Memory B cell (primary cell): ENCODE measurements at regions not wholly inside any gene's neighbourhood (a gene's known extent, or its start where the extent isn't known, plus 50 kb on each side); places are given as distances from the start of the nearest gene placed in this dataset.

Source experiments
- ATAC-seq: fragments of 150-1000 bp; cut with Tn5 transposase; 2 replicates; pipeline ENCODE4 v1.10.0; 2021; ENCODE audit warnings: low read depth, mild to moderate bottlenecking, moderate library complexity
- DNase-seq, 2 donors: peaks; one replicate each; pipeline ENCODE4 v3.0.0; 2022; ENCODE audit warnings: low spot score in 2 of 2
- H3K27ac Mint-ChIP-seq: one replicate; pipeline ENCODE4 v1.8.0; 2022; ENCODE audit warnings: mild to moderate bottlenecking, moderate library complexity, mixed read lengths
- H3K27me3 Mint-ChIP-seq: one replicate; pipeline ENCODE4 v1.8.0; 2022; ENCODE audit warnings: mixed read lengths
- H3K36me3 Mint-ChIP-seq: one replicate; pipeline ENCODE4 v1.8.0; 2022; ENCODE audit warnings: mild to moderate bottlenecking, mixed read lengths
- H3K4me1 Mint-ChIP-seq: one replicate; pipeline ENCODE4 v1.8.0; 2022; ENCODE audit warnings: mixed read lengths
- H3K4me3 Mint-ChIP-seq: one replicate; pipeline ENCODE4 v1.8.0; 2022; ENCODE audit warnings: mild to moderate bottlenecking, moderate library complexity, mixed read lengths
- H3K9me3 Mint-ChIP-seq: one replicate; pipeline ENCODE4 v1.8.0; 2022; ENCODE audit warnings: mixed read lengths

DNA sequence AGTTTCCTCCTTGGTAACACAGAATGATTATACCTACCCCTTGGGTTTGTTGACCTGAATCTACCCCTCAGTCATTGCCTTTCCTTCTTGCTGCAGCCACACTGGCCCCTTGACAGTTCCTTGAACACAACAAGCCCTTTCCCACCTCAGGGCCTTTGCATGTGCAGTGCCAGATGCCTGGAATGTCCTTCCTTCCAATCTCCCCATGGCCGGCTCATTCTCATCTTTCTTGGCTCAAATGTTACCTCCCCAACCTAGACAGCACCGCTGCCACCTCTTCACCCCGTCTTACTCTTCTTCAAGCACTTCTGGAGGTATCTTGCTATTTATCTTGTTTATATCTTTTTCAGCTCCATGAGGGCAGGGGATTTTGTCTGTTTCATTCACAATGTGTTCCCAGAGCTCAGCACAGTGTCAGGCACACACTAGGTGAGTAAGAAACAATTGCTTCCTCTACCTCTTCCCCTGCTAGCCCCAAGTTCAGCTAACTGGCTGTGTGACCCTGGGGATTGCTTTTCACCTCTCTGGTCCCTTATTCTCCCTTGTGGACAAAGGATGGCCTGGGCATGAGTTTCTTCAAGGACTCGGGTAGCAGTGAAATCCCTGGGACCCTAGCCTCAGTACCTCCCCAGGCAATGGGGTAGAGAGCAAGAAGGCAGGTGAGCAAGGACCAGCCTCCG lies 121.5 kb downstream of the CEBPB start:
- H3K9me3 Mint-ChIP-seq: no peaks in the 10 kb centered on the region
- H3K27ac Mint-ChIP-seq: no peak overlapping the region
- no peak overlapping the region for H3K4me3 Mint-ChIP-seq
- ATAC-seq: no peak
- H3K4me1 Mint-ChIP-seq: no peaks in the 10 kb centered on the region
- no peaks in the 10 kb centered on the region for H3K36me3 Mint-ChIP-seq
- DNase-seq: no peak
- peaks cover 22% of the 10 kb centered on the region for H3K27me3 Mint-ChIP-seq

DNA sequence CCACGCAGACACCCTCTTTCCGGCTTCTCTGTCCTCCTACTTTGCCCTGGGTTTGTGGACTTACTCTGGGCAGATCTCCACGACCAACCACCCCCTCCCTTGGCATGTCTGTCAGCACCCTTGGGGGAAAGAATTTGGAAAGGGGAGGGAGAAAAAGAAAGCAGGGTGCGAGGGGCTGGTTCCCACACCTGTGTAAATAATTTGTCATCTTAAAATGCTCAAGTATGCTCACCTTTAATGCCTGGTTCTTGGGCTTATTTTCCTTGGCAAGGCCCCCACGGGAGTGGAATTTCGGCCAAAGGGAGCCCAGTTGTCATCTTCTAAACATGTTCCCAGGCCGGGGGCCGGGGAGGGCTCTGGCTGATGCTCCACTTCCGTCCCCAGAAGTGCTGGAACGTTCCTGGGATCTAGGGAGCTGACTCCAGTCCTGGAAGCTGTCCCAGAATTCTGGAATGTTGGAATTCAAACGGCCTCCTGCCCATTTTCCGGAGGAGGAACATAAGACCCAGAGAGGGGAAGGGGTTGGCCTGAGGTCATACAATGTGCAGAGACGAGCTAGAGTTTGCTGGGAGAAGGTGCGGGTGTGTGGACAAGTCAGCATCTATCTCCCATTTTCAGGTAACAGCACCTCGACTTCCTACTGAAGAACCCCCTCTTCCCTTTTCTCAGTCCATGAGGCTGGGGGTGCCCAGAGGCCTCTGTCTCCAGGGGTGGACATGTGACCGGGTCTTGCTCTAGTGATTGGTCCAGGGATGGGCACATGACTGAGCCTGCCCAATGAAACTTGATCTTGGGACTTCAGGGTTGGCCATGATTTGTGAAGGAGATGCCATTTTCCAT lies 122.3 kb downstream of the CEBPB start:
- DNase-seq: no peak
- Mint-ChIP-seq H3K4me1 (no peaks in the 10 kb centered on the region), H3K4me3 (no peak overlapping the region), H3K27me3 (peaks cover 27% of the 10 kb centered on the region), H3K27ac (no peak overlapping the region), H3K36me3 (no peaks in the 10 kb centered on the region), H3K9me3 (no peaks in the 10 kb centered on the region)
- ATAC-seq: no peak

DNA sequence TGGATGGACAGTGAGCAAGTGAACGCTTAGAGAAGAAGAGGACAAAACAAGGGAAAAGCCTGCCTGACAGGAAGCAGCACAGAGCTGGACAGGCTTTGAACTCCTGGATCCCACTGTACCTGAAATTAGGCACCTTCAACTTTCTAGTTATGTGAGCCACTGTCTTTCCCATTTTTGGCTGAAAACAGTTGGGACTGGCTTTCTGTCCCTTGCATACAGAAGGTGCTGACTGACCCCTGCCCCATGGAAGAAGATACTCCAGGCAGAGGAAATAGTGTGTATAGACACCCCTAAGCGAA lies 122.8 kb downstream of the CEBPB start:
- no peak for ATAC-seq

DNA sequence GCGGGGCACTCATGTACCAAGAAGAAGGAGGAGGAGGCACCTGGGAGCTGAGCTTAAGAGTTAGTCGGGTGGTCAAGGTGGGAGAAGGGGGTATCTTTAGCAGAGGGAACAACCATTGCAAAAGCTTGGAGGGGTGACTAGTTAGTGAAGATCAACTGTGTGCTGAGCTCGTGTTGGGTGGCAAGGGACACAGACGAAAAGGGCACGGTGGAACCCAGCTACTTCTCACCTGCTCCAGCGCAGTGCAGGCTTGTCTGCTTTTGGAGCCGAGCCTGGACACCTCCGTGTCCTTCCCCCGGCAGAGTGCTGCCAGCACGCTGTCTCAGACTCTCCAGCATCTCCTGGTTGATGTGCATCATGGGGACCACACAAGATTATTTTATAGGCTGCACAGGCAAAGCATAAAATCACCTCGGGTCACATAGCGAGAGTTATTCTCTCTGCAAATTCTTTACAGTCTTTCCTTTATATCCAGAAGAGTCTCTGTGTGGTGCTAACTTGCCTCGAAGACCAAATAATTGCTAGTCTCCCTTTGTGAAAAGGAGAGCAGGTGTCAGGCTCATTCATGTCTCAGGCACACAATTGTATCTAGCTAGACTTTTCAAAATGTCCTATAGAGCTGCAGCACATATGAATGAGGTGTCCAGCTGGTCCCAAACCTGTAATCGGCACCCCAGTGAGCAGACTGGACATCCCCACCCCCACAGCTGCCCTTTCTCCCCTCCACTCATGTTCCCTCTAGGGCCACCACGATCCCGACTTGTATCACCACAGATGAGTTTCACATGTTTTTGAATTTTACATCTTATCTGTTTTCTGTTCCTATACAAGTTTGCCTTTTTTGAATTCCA lies 123.4 kb downstream of the CEBPB start:
- no peak overlapping the region for H3K27ac Mint-ChIP-seq
- H3K36me3 Mint-ChIP-seq: no peaks in the 10 kb centered on the region
- H3K4me1 Mint-ChIP-seq: no peaks in the 10 kb centered on the region
- DNase-seq: no peak
- no peak overlapping the region for H3K4me3 Mint-ChIP-seq
- no peaks in the 10 kb centered on the region for H3K9me3 Mint-ChIP-seq
- no peak for ATAC-seq
- peaks cover 30% of the 10 kb centered on the region for H3K27me3 Mint-ChIP-seq

More for the DNA sequence above, 122.8 kb downstream of the CEBPB start:
- Mint-ChIP-seq H3K4me1 (no peaks in the 10 kb centered on the region), H3K36me3 (no peaks in the 10 kb centered on the region), H3K4me3 (no peak overlapping the region), H3K27ac (no peak overlapping the region), H3K9me3 (no peaks in the 10 kb centered on the region), H3K27me3 (peaks cover 30% of the 10 kb centered on the region)
- no peak for DNase-seq

DNA sequence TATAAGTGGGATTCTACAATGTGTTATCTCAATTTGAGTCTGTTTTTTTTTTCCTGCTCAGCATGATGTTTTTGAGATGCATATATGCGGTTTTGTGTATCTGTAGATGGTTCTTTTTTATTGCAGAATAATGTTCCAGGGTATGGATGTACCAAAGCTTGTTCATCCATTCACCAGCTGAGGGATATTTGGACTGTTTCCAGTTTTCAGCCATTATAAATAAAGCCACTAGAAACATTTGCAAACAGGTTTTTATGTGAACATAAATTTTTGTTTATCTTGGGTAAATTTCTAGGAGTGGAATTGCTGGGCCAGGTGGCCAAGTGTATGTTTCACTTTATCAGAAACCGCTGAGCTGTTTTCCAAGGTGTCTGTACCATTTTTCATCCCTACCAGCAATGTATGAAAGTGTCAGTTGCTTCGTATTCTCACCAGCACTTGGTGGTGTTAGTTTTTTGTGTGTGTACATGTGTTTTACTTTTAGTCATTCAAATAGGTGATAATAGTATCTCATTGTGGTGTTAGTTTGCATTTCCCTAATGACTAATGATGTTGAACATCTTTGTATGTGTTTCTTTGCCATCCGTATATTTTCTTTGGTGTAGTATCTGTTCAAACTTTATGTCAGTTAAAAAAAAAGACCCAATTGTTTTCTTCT lies 124.2 kb downstream of the CEBPB start:
- DNase-seq: no peak
- no peak overlapping the region for H3K4me3 Mint-ChIP-seq
- peaks cover 27% of the 10 kb centered on the region for H3K27me3 Mint-ChIP-seq
- no peak for ATAC-seq
- no peaks in the 10 kb centered on the region for H3K9me3 Mint-ChIP-seq
- no peaks in the 10 kb centered on the region for H3K4me1 Mint-ChIP-seq
- H3K27ac Mint-ChIP-seq: no peak overlapping the region
- no peaks in the 10 kb centered on the region for H3K36me3 Mint-ChIP-seq

DNA sequence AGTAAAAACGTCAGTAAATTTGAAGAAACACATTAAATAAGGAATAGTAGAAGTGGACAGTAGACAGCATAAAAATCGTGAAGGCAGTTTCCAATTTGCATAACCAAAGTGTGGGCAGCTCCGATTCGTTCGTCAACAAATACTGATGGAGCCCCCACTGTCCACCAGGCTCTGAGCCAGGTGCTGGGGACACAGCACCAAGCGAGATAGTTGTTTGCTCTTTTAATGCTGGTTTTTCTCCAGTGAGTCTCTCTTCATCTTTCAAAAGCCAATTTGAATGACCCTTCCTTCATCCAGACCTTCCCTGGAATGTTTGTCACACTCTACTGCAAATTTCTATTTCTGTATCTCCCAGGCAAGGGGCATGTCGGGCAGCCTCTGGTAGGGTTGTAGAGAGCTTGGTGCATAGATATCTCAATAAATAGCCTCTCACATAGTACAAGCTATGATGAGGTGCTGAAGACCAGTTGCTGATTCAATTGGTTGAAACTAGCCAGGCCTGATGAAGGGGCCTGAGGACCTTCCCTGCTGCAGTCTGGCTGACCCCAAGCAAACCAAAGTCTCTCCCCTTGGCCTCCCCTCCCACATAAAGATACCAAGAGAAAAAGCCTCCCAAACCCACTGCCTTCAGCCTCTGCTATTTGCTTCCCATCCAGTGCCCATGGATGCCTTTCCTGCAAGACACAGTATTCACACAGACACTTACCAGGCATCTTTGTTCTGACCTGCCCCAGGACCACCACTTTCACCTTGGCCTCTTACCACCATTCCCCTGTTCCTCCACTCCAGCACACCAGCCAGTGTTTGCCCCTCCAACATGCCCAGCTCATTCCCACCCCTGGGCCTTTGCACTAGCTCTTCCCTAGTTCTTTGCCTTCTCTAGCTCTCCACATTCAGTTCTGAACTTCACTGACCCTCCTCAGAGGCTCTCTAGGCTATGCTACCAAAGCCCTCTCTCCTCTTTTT lies 125.2 kb downstream of the CEBPB start:
- no peaks in the 10 kb centered on the region for H3K4me1 Mint-ChIP-seq

DNA sequence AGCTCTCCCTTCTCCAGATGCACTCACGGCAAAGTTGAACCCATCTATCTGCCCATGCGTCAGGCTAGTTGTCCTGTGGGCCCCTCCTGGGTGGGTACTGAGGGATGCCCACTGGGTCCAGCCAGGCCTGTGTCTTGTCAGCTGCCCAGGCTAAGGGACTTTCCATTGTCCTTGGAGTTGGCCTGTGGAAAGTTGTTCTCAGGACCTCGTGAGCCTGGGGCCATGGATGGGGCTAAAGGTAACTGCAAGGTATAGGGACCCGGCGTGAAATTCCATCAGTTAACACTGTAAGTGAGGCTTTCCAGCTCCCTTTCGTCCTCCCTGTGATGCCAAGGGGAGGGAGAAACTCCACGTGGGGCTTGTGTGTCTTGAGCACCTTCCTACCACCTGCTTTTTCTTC lies 126.5 kb downstream of the CEBPB start:
- H3K9me3 Mint-ChIP-seq: no peaks in the 10 kb centered on the region
- peaks cover 29% of the 10 kb centered on the region for H3K27me3 Mint-ChIP-seq
- H3K27ac Mint-ChIP-seq: no peak overlapping the region
- H3K4me1 Mint-ChIP-seq: no peaks in the 10 kb centered on the region
- no peak overlapping the region for H3K4me3 Mint-ChIP-seq
- no peaks in the 10 kb centered on the region for H3K36me3 Mint-ChIP-seq
- no peak for DNase-seq
- no peak for ATAC-seq

More for the DNA sequence above, 125.2 kb downstream of the CEBPB start:
- H3K27me3 Mint-ChIP-seq: peaks cover 28% of the 10 kb centered on the region
- no peak for ATAC-seq
- H3K9me3 Mint-ChIP-seq: no peaks in the 10 kb centered on the region
- DNase-seq: no peak
- no peak overlapping the region for H3K4me3 Mint-ChIP-seq
- H3K27ac Mint-ChIP-seq: no peak overlapping the region
- H3K36me3 Mint-ChIP-seq: no peaks in the 10 kb centered on the region

DNA sequence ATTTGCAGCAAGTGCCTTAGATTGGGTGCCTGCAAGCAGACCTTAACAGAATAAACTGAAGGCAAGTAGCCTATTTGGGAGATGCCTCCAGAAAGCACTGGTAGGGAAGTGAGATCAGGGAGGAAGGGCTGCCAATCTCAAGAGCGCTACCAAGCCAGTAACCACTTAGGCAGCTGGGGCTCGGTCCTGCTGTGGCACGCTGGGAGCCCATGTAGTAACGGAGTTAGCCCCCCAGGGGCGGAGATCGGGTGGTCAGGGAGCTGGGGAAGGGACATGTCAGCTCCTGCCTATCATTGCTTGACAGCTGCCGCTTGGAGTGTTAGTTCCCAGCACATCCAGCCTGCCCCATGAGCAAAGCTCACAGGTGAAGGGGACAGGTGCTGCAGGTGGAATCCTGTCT lies 127.0 kb downstream of the CEBPB start:
- H3K4me3 Mint-ChIP-seq: no peak overlapping the region
- ATAC-seq (no peak), DNase-seq (no peak)
- H3K36me3 Mint-ChIP-seq: no peaks in the 10 kb centered on the region
- H3K4me1 Mint-ChIP-seq: no peaks in the 10 kb centered on the region
- no peak overlapping the region for H3K27ac Mint-ChIP-seq
- H3K9me3 Mint-ChIP-seq: no peaks in the 10 kb centered on the region
- H3K27me3 Mint-ChIP-seq: peaks cover 30% of the 10 kb centered on the region

DNA sequence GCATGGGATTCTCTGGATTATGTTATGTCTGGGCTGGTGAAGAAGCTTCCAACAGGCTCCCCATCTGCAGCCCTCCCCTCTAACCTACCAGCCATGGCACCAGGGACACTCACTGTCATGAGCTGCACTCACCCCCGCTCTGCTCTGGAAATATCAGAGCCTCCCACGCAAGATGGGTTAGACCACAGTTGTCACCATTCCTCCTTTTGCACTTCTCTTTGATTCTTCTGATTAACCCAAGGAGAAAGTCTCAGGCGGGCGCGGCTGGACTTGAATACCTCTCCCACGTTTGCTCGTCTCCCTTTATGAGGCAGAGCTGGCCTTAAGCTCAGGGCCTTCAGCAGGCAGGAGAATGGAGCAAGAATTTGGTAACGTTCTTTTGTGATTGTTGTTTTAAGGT lies 128.1 kb downstream of the CEBPB start:
- H3K4me1 Mint-ChIP-seq: no peaks in the 10 kb centered on the region
- no peak overlapping the region for H3K27ac Mint-ChIP-seq
- H3K4me3 Mint-ChIP-seq: no peak overlapping the region
- H3K27me3 Mint-ChIP-seq: peaks cover 32% of the 10 kb centered on the region
- H3K9me3 Mint-ChIP-seq: no peaks in the 10 kb centered on the region
- ATAC-seq: no peak
- no peaks in the 10 kb centered on the region for H3K36me3 Mint-ChIP-seq
- no peak for DNase-seq

DNA sequence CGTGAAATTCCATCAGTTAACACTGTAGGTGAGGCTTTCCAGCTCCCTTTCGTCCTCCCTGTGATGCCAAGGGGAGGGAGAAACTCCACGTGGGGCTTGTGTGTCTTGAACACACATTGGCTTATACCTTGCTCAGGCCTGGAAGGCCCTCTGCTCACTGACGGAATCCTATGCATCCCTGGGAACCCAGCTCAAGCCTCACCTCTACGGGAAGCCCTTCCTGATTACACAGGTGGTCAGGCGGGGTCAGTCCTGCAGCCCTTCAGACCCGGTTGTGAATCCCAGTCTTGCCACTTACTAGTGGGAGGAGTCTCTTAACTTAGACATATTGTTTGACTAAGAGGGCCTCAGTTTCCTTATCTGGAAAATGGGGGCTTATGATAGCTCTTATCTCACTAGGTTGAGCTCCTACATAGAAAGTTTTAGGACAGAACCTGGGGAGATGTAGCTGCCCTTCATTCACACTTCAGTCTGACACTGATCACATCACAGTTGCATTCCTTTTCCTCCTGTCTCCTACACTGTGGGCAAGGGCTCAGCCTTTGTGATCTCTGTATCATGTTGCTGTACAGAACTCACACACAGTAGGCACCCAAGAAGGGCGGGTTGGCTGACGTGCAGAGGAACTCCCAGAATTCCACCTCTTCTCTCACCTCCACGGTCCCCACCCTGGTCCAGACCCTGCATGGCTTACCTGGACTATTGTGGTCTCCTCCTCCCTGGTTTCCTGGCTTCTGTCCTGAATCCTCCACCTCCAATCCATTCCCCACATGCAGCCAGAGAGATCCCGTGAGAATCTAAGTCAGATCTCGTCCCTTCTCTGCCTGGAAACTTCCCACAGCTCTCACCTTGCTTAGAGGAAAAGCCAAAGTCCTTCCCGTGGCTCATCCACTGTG lies 129.6 kb downstream of the CEBPB start:
- Mint-ChIP-seq H3K27me3 (peaks cover 31% of the 10 kb centered on the region), H3K27ac (no peak overlapping the region), H3K9me3 (peaks cover 4% of the 10 kb centered on the region), H3K4me3 (no peak overlapping the region), H3K36me3 (no peaks in the 10 kb centered on the region), H3K4me1 (no peaks in the 10 kb centered on the region)
- no peak for DNase-seq
- ATAC-seq: no peak

DNA sequence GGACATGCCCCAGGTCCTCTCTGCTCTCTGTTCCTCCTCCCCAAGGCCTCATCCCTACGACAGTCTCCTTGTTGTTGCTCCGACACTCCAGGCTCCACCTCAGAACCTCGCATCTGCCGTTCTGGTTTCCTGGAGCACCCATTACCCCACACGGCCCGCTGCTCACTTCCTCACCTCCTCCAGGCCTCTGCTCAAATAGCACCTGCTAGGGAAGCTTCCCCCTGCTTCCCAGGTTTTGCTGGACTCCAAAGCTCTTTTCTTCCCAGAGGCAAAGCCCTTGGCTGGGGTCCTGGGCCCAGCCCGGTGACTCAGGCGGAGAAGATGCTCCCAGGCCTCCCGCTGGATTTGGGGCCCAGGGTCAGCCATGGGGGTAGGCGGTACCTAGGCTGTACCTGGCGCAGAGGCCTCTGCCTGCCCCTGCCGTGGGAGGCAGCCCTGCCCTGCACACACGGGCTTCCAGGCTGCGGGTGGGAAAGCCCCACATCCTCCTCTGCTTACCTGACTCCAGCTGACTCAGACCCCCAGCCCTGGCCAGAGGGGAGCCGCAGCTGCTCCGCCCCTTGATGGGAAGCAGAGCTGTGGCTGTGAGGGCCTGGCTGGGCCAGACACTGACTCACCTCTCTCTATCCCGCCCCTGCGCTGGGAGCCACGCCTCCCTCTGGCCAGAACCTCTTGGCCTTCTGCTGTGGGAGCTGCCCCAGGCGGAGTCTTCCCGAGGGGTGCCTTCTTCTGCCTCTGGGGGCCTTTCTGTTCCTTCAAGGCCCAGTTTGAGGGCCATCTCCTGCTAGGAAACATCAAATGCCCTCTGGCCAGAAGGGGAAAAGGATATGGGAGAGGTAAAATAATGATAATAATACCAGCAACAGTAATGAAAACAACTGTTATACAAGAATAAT lies 130.5 kb downstream of the CEBPB start:
- Mint-ChIP-seq H3K4me3 (no peak overlapping the region), H3K9me3 (peaks cover 4% of the 10 kb centered on the region), H3K27me3 (peaks cover 28% of the 10 kb centered on the region), H3K36me3 (no peaks in the 10 kb centered on the region), H3K27ac (no peak overlapping the region), H3K4me1 (no peaks in the 10 kb centered on the region)
- ATAC-seq (no peak), DNase-seq (no peak)
